Retinal pigment epithelial cell (primary cell): ENCODE measurements at regions not wholly inside any gene's neighbourhood (a gene's known extent, or its start where the extent isn't known, plus 50 kb on each side); places are given as distances from the start of the nearest gene placed in this dataset.

Experiments
- DNase-seq: peaks from one replicate; pipeline ENCODE4 v3.0.0-alpha.2; 2010; ENCODE audit warnings: low read depth
- H3K4me3 ChIP-seq: 2 replicates; pipeline ENCODE4 v1.5.1; 2011; ENCODE audit warnings: mild to moderate bottlenecking, low read length, control low read depth, moderate library complexity
- TF ChIP-seq, protein P1 (sequence below): conservative IDR thresholded peaks from 2 replicates; pipeline ENCODE4 v1.5.1; 2011; ENCODE audit warnings: low read depth, low read length, control low read depth, inconsistent platforms

GRCh38 chr6:9403736-9404135, 968.4 kb upstream of the SLC35B3 start:
- H3K4me3 ChIP-seq: no peak overlapping the region
- no peak for DNase-seq
- TF ChIP-seq, protein P1, sequence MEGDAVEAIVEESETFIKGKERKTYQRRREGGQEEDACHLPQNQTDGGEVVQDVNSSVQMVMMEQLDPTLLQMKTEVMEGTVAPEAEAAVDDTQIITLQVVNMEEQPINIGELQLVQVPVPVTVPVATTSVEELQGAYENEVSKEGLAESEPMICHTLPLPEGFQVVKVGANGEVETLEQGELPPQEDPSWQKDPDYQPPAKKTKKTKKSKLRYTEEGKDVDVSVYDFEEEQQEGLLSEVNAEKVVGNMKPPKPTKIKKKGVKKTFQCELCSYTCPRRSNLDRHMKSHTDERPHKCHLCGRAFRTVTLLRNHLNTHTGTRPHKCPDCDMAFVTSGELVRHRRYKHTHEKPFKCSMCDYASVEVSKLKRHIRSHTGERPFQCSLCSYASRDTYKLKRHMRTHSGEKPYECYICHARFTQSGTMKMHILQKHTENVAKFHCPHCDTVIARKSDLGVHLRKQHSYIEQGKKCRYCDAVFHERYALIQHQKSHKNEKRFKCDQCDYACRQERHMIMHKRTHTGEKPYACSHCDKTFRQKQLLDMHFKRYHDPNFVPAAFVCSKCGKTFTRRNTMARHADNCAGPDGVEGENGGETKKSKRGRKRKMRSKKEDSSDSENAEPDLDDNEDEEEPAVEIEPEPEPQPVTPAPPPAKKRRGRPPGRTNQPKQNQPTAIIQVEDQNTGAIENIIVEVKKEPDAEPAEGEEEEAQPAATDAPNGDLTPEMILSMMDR: no peak

DNA sequence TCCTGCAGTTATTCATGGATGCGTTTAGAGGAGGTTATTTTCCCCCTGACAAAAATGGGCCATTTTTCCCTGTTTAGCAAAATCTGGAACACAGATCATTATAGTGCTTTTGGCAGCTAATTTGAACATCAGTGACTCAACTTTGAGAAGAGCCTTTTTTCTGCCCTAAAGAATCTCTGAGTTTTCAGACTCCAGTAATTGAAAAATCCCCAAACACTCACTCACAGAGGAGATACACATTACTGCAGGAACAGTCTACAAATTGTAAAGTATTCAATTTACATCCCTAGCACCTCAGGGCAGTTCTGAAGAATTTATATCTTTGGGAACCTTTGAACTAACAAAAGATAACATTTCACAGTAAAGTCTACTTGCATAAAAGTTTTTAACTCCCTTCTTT, 966.6 kb upstream of the SLC35B3 start:
- TF ChIP-seq, protein P1: no peak
- no peak for DNase-seq
- no peak overlapping the region for H3K4me3 ChIP-seq

DNA sequence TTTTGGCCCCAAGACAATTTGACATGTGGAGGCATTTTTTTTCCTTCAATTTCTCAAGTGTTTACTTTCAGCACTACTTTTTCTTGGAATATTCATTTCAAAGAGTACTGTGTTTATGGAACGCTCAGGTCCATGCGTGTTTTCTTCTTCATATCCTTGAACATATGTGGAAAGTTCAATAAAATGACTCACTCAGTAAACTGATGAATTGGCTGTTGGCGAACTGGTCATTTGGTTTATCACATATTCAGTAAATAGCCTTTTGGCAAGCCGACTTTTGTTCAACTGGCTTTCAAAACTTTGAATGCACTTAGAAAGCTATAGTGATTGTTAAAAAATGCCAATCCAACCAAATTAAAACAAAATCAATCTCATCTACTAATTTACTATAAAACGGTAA, 964.6 kb upstream of the SLC35B3 start:
- no peak for DNase-seq
- no peak overlapping the region for H3K4me3 ChIP-seq
- TF ChIP-seq, protein P1: no peak

DNA sequence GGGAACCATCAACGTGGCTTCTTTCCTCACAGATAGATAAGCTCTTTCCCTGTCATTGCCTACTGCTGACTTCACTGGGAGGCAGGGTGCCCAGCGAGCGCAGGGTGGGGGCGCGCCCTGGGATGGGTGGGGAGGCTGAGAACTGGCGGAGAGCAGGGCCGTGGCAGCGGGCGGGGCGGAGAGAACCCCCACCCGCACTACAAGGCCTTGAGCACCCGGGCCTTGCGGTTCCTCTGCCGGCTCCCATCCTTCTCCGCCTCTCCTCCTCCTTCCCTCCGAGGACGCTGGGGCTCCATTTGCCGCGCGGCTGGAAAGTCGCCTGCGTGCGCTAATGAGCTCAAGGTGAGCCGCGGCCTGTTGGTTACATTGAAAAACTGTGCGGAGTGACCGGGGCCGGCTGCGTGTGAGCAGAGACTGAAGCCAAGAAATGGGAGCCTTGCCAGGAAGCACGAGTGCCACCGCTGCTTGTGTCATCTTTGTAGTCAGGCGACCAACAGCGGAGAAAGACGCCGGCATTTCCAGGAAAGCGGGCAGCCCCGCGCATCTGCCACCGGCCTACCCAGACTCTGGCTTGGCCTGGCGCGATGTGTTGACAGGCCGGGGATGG, 963.5 kb upstream of the SLC35B3 start:
- no peak for DNase-seq
- TF ChIP-seq, protein P1: no peak
- peak overlapping the region; percentile 18 for H3K4me3 ChIP-seq

- DNase-seq: no peak
These were observed 962.9 kb upstream of the SLC35B3 start for GRCh38 chr6:9398071-9398766.

DNA sequence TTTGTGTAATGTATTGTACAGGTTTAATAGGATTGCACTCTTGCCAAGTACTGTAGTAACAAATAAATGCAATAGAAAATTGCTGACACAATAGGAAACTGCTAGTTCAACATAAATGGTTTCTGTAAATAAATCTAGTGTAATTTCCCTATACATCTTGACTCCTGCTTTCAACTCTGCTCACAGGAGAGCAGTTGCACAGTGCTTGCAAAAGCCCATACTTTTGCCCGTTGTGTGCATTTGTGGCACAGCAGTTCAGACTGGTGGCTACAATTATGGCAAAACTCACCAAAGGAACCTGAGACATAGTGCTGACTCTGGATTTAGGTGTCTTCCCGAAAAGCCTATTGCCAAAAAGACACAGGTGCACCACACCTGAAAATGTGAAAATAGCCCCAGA, 953.3 kb upstream of the SLC35B3 start:
- no peak for DNase-seq
- H3K4me3 ChIP-seq: no peak overlapping the region
- TF ChIP-seq, protein P1: no peak

More at GRCh38 chr6:9398071-9398766, 962.9 kb upstream of the SLC35B3 start:
- no peak overlapping the region for H3K4me3 ChIP-seq
- TF ChIP-seq, protein P1: no peak

GRCh38 chr6:9380568-9380967, 945.2 kb upstream of the SLC35B3 start:
- no peak overlapping the region for H3K4me3 ChIP-seq
- DNase-seq: no peak
- TF ChIP-seq, protein P1: no peak
